K562 (cell line): ENCODE measurements at regions not wholly inside any gene's neighbourhood (a gene's known extent, or its start where the extent isn't known, plus 50 kb on each side); places are given as distances from the start of the nearest gene placed in this dataset.

ENCODE experiments used
- ATAC-seq: fragments of 200-7000 bp; cut with Tn5 transposase; 3 replicates; pipeline ENCODE4 v1.9.1; 2020; ENCODE audit warnings: moderate library complexity
- BruUV-seq: library from RNA; stranded (reverse); fragments of 400-500 nt; replicated peaks from 2 replicates; lab custom pipeline; 2021; lab: Mats Ljungman, UMichigan
- CTCF ChIA-PET: fragments of 300-600 bp; formaldehyde crosslinking; extraction: SDS; loops from one replicate; lab custom pipeline; 2021; ENCODE audit warnings: low intra/inter-chr PET ratio; lab: Yijun Ruan, JAX
- POLR2A ChIA-PET: fragments of 300-600, 350-650 bp; sonication (Branson Sonifier 250); formaldehyde crosslinking; extraction: SDS; loops from one replicate; lab custom pipeline; 2021; ENCODE audit warnings: antibody characterized with exemption, inconsistent platforms; lab: Yijun Ruan, JAX
- DNase-seq, 4 experiments: peaks; one replicate each; pipeline versions ENCODE4 v3.0.0 to v3.0.0-alpha.2; 2011 to 2018; ENCODE audit warnings: low spot score in 3 of 4, mixed read lengths in 3 of 4; ENCODE audit errors: extremely low read depth in 1 of 4
- FAIRE-seq: peaks from 2 replicates; lab custom pipeline; 2011; peaks lifted over from hg19 to GRCh38; lab: Jason Lieb, UNC
- H2AFZ ChIP-seq: 2 replicates; pipeline ENCODE4 v1.6.0; 2011; ENCODE audit warnings: low read depth, low read length, control low read depth, inconsistent platforms
- H3K27ac ChIP-seq: fragments of 200-600 bp; 3 replicates; pipeline ENCODE4 v1.8.0; 2011; ENCODE audit warnings: low read depth, mild to moderate bottlenecking, control low read depth, inconsistent platforms, low read length, moderate library complexity, mixed read lengths; ENCODE audit errors: extremely low read depth
- H3K27me3 ChIP-seq, 2 experiments: fragments of 300-600 bp in 1 of 2; 2 replicates in 1 of 2; 3 replicates in 1 of 2; pipeline versions ENCODE4 v1.6.0 to v1.8.0; 2011; ENCODE audit warnings: inconsistent platforms in 2 of 2, low read length in 2 of 2, mild to moderate bottlenecking in 1 of 2, mixed read lengths in 1 of 2, moderate library complexity in 1 of 2; ENCODE audit not compliant: control insufficient read depth in 2 of 2, insufficient read depth in 2 of 2
- H3K36me3 ChIP-seq: fragments of 300-600 bp; 3 replicates; pipeline ENCODE4 v1.8.0; 2011; ENCODE audit warnings: mild to moderate bottlenecking, low read length, inconsistent platforms; ENCODE audit not compliant: control insufficient read depth, insufficient read depth
- H3K4me1 ChIP-seq, 2 experiments: fragments of 200-600 bp in 1 of 2; replicated peaks in 1 of 2; 2 replicates in 1 of 2; 3 replicates in 1 of 2; pipeline versions ENCODE4 v1.5.1 to v1.8.0; 2011; ENCODE audit warnings: inconsistent platforms in 2 of 2, low read length in 2 of 2, mild to moderate bottlenecking in 1 of 2, mixed read lengths in 1 of 2, moderate library complexity in 1 of 2; ENCODE audit not compliant: control insufficient read depth in 2 of 2, insufficient read depth in 2 of 2
- H3K4me2 ChIP-seq: 2 replicates; pipeline ENCODE4 v1.6.1; 2011; ENCODE audit warnings: low read length, control low read depth, inconsistent platforms, mixed read lengths; ENCODE audit not compliant: insufficient read depth
- H3K4me3 ChIP-seq: fragments of 200-600 bp; sonication (generic), shearing (Covaris generic); 2 replicates; pipeline ENCODE4 v1.5.1; 2016; ENCODE audit warnings: control low read depth, inconsistent platforms
- H3K79me2 ChIP-seq: fragments of 200-600 bp; 3 replicates; pipeline ENCODE4 v1.8.0; 2011; ENCODE audit warnings: low read length, inconsistent platforms; ENCODE audit not compliant: control insufficient read depth, insufficient read depth
- H3K9ac ChIP-seq, 2 experiments: 2 replicates each; pipeline versions ENCODE4 v1.6.0 to v1.6.1; 2011; ENCODE audit warnings: low read depth in 2 of 2, low read length in 2 of 2, control low read depth in 1 of 2, inconsistent platforms in 1 of 2, mild to moderate bottlenecking in 1 of 2, mixed read lengths in 1 of 2; ENCODE audit not compliant: insufficient read depth in 1 of 2
- H3K9me1 ChIP-seq: one replicate; pipeline ENCODE4 v1.6.0; 2011; ENCODE audit warnings: inconsistent platforms, mild to moderate bottlenecking, low read length, moderate library complexity; ENCODE audit not compliant: control insufficient read depth, insufficient read depth
- H3K9me3 ChIP-seq: replicated peaks from 2 replicates; pipeline ENCODE4 v1.5.1; 2011; ENCODE audit warnings: low read depth, low read length, inconsistent platforms; ENCODE audit not compliant: control insufficient read depth, insufficient read depth
- H4K20me1 ChIP-seq: replicated peaks from 2 replicates; pipeline ENCODE4 v1.6.1; 2011; ENCODE audit warnings: low read length, inconsistent platforms, mixed read lengths; ENCODE audit not compliant: control insufficient read depth, insufficient read depth
- CBFA2T2 ChIP-seq: fragments of 450-650 bp; conservative IDR thresholded peaks from 2 replicates; pipeline ENCODE4 v1.6.1; 2017; ENCODE audit warnings: mild to moderate bottlenecking
- FOXM1 ChIP-seq, 2 experiments: fragments of 450-650 bp in 1 of 2; sonication (generic) in 1 of 2; formaldehyde crosslinking in 1 of 2; IDR thresholded peaks; 2 replicates each; pipeline versions ENCODE4 v1.6.1 to v1.9.0; 2017 to 2022; ENCODE audit warnings: low read depth in 2 of 2, mild to moderate bottlenecking in 2 of 2, missing genetic modification reagents in 1 of 2, moderate library complexity in 1 of 2
- GABPA ChIP-seq: fragments of 200-800 bp; sonication (Bioruptor generic); conservative IDR thresholded peaks from 2 replicates; pipeline ENCODE4 v1.6.1; 2016; ENCODE audit warnings: low read depth, missing genetic modification characterization, missing compliant biosample characterization
- MYBL2 ChIP-seq, 2 experiments: fragments of 450-650 bp in 1 of 2; sonication (generic) in 1 of 2; formaldehyde crosslinking in 1 of 2; IDR thresholded peaks; 2 replicates each; pipeline versions ENCODE4 v1.6.1 to v1.8.1; 2017 to 2022; ENCODE audit warnings: borderline replicate concordance in 1 of 2, inconsistent platforms in 1 of 2, low read depth in 1 of 2, mild to moderate bottlenecking in 1 of 2, missing genetic modification reagents in 1 of 2, moderate library complexity in 1 of 2
- SRF ChIP-seq, 2 experiments: fragments of 250-450, 450-650 bp in 1 of 2; sonication (Bioruptor Pico) in 1 of 2; sonication (generic) in 1 of 2; formaldehyde crosslinking; IDR thresholded peaks; 2 replicates each; pipeline versions ENCODE4 v1.5.0 to v1.5.1; 2020 to 2022; ENCODE audit warnings: mild to moderate bottlenecking in 1 of 2, missing genetic modification reagents in 1 of 2
- WGBS: fragments of 100-300 bp; shearing (Covaris generic); methylation state at CpG from one replicate; pipeline ENCODE4 v1.1.6; 2016; ENCODE audit warnings: low coverage, mixed read lengths; ENCODE audit not compliant: insufficient coverage; ENCODE audit errors: missing lambda C conversion rate; 5-methylcytosine and 5-hydroxymethylcytosine counted together
- in situ Hi-C: fragments of 300-500 bp; cut with MboI; formaldehyde crosslinking; loops from 4 replicates; pipeline ENCODE4 v1.15.0; 2018; ENCODE audit warnings: inconsistent platforms, mixed read lengths
- intact Hi-C: fragments of 100-400 bp; cut with micrococcal nuclease; formaldehyde crosslinking; loops from 2 replicates; pipeline ENCODE4 v1.14.2; 2022

- H3K4me3 ChIP-seq: no peak overlapping the region
- intact Hi-C loops (loop anchor here (5.0 kb wide), 2 partner anchors 38 to 172 kb away; partner anchors contain the start of gene CDK6), in situ Hi-C loops (no loop called here)
- no peaks in the 10 kb centered on the region for H3K9me1 ChIP-seq
- 0 out of 2 replicates have a peak, but pooled peaks have one; percentile 2 for TF ChIP-seq CBFA2T2
- peak; percentile 56; the same call in 1 of the 2 replicates for TF ChIP-seq MYBL2 (IDR thresholded peaks at IDR 0.05; ENCODE audit: low read depth)
- TF ChIP-seq MYBL2 (CRISPR knock-in tag; IDR thresholded peaks at IDR 0.05; ENCODE audit: borderline replicate concordance): no peak
- no peak for TF ChIP-seq SRF (CRISPR knock-in tag; IDR thresholded peaks at IDR 0.05)
- no peak for TF ChIP-seq GABPA (tag)
- peak; percentile 44; the same call in 1 of the 2 replicates for TF ChIP-seq FOXM1 (IDR thresholded peaks at IDR 0.05; ENCODE audit: low read depth)
- no peak for TF ChIP-seq FOXM1 (CRISPR knock-in tag; IDR thresholded peaks at IDR 0.05; ENCODE audit: low read depth)
- no peaks in the 10 kb centered on the region for H3K27me3 ChIP-seq
- ChIA-PET POLR2A (interaction anchor here (0.7 to 1.5 kb wide), 2 partner anchors 9 to 187 kb away, joined by 3 to 5 read pairs; no protein-coding TSS in a partner anchor), CTCF (no interaction called here)
- no peak overlapping the region for H3K9ac ChIP-seq
- 26% methylated on average over 3 of the region's 3 CpGs for WGBS
- no peak for DNase-seq
- ATAC-seq: no peak
- peak overlapping the region; percentile 71 for H2AFZ ChIP-seq
- H3K4me1 ChIP-seq: peaks cover 14 to 37% of the 10 kb centered on the region in 2 experiments; a peak in 4 of 5 replicates
- no TSS peak for BruUV-seq
- no peak for FAIRE-seq
- no peak overlapping the region for H3K4me2 ChIP-seq
- H3K9me3 ChIP-seq: peaks cover 3% of the 10 kb centered on the region
- H3K36me3 ChIP-seq: no peaks in the 10 kb centered on the region
- no peaks in the 10 kb centered on the region for H4K20me1 ChIP-seq
- H3K27ac ChIP-seq: no peak overlapping the region; the same call in 2 of the 3 replicates
- no peaks in the 10 kb centered on the region for H3K79me2 ChIP-seq
Measured at GRCh38 chr7:93008833-93009232, 108.9 kb downstream of the SAMD9 start.
